Glutamatergic neuron (in vitro differentiated cells): ENCODE measurements at regions not wholly inside any gene's neighbourhood (a gene's known extent, or its start where the extent isn't known, plus 50 kb on each side); places are given as distances from the start of the nearest gene placed in this dataset.

Experiments
- DNase-seq: peaks from one replicate; pipeline ENCODE4 v3.0.0; 2022
- H3K27ac Mint-ChIP-seq: one replicate; pipeline ENCODE4 v1.8.0; 2020; ENCODE audit warnings: mild to moderate bottlenecking, mixed read lengths, inconsistent platforms; ENCODE audit not compliant: unreplicated experiment
- H3K27me3 Mint-ChIP-seq: one replicate; pipeline ENCODE4 v1.8.0; 2020; ENCODE audit warnings: mild to moderate bottlenecking, moderate library complexity, mixed read lengths, inconsistent platforms; ENCODE audit not compliant: unreplicated experiment
- H3K36me3 Mint-ChIP-seq: one replicate; pipeline ENCODE4 v1.8.0; 2020; ENCODE audit warnings: mild to moderate bottlenecking, mixed read lengths, inconsistent platforms; ENCODE audit not compliant: unreplicated experiment
- H3K4me1 Mint-ChIP-seq: one replicate; pipeline ENCODE4 v1.8.0; 2020; ENCODE audit warnings: mild to moderate bottlenecking, low read depth, mixed read lengths, inconsistent platforms; ENCODE audit not compliant: unreplicated experiment
- H3K4me3 Mint-ChIP-seq: one replicate; pipeline ENCODE4 v1.8.0; 2020; ENCODE audit warnings: mild to moderate bottlenecking, mixed read lengths, inconsistent platforms; ENCODE audit not compliant: unreplicated experiment
- H3K9me3 Mint-ChIP-seq: one replicate; pipeline ENCODE4 v1.8.0; 2020; ENCODE audit warnings: mild to moderate bottlenecking, moderate library complexity, mixed read lengths, inconsistent platforms; ENCODE audit not compliant: unreplicated experiment
- TF ChIP-seq, protein P1 (sequence below): fragments of 200-600 bp; sonication (generic); IDR thresholded peaks from one replicate; pipeline ENCODE4 v1.5.0; 2021; ENCODE audit not compliant: partially characterized antibody, unreplicated experiment

GRCh38 chr1:38555594-38555993 is 304.0 kb downstream of the RRAGC start:
- no peak for DNase-seq
- peaks cover 37% of the 10 kb centered on the region for H3K4me1 Mint-ChIP-seq
- no peak overlapping the region for H3K4me3 Mint-ChIP-seq
- peaks cover 9% of the 10 kb centered on the region for H3K27me3 Mint-ChIP-seq
- no peak overlapping the region for H3K27ac Mint-ChIP-seq
- peaks cover 4% of the 10 kb centered on the region for H3K9me3 Mint-ChIP-seq
- TF ChIP-seq, protein P1, sequence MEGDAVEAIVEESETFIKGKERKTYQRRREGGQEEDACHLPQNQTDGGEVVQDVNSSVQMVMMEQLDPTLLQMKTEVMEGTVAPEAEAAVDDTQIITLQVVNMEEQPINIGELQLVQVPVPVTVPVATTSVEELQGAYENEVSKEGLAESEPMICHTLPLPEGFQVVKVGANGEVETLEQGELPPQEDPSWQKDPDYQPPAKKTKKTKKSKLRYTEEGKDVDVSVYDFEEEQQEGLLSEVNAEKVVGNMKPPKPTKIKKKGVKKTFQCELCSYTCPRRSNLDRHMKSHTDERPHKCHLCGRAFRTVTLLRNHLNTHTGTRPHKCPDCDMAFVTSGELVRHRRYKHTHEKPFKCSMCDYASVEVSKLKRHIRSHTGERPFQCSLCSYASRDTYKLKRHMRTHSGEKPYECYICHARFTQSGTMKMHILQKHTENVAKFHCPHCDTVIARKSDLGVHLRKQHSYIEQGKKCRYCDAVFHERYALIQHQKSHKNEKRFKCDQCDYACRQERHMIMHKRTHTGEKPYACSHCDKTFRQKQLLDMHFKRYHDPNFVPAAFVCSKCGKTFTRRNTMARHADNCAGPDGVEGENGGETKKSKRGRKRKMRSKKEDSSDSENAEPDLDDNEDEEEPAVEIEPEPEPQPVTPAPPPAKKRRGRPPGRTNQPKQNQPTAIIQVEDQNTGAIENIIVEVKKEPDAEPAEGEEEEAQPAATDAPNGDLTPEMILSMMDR = no peak
- no peaks in the 10 kb centered on the region for H3K36me3 Mint-ChIP-seq

DNA sequence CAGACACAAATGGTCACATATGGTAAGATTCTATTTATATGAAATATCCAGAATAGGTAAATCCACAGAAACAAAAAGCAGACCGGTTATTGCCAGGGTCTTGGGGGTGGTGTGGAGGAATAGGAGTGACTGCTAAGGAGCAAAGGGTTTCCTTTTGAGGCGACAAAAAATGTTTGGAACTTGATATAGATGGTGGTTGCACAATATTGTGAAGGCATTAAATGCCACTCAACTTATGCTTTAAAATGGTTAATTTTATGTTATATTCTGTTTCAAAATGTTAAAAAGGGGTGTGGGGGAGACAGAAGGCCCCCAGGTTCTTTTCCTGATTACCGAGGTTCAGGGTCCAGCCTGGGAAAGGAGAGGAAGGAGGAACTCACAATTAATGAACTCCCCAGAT is 304.4 kb downstream of the RRAGC start:
- H3K4me1 Mint-ChIP-seq = peaks cover 34% of the 10 kb centered on the region
- TF ChIP-seq, protein P1 = no peak
- H3K27me3 Mint-ChIP-seq = peaks cover 9% of the 10 kb centered on the region
- H3K4me3 Mint-ChIP-seq = no peak overlapping the region
- H3K9me3 Mint-ChIP-seq = peaks cover 2% of the 10 kb centered on the region
- no peak overlapping the region for H3K27ac Mint-ChIP-seq
- no peak for DNase-seq
- no peaks in the 10 kb centered on the region for H3K36me3 Mint-ChIP-seq

- Mint-ChIP-seq H3K4me1 (peaks cover 17% of the 10 kb centered on the region), H3K9me3 (no peaks in the 10 kb centered on the region), H3K36me3 (no peaks in the 10 kb centered on the region), H3K27me3 (peaks cover 3% of the 10 kb centered on the region), H3K4me3 (no peak overlapping the region), H3K27ac (no peak overlapping the region)
- TF ChIP-seq, protein P1 = no peak
- DNase-seq = no peak
Observed at GRCh38 chr1:38551318-38552307, 308.0 kb downstream of the RRAGC start.

DNA sequence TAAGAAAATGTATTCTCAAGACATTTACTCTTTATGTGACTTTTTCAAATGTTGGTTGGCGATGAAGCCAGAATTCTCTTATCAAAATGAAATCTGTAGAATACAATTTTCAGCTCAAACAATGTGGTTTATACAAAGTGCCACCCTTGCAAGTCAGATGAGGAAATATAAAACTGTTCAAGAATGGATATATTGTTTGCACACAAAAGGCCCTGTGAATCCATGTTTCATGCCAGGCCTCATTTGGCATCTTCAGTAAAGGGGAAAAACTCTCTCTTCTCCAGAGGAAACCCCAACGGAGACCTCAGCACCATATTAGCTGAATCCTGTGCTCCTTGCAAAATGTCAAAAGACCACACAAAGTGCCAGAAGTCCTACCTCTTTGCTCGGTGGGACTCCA is 310.4 kb downstream of the RRAGC start:
- H3K27ac Mint-ChIP-seq = no peak overlapping the region
- peaks cover 3% of the 10 kb centered on the region for H3K27me3 Mint-ChIP-seq
- H3K36me3 Mint-ChIP-seq = no peaks in the 10 kb centered on the region
- DNase-seq = no peak
- TF ChIP-seq, protein P1 = no peak
- no peaks in the 10 kb centered on the region for H3K9me3 Mint-ChIP-seq
- no peak overlapping the region for H3K4me3 Mint-ChIP-seq
- H3K4me1 Mint-ChIP-seq = peaks cover 25% of the 10 kb centered on the region

- peaks cover 4% of the 10 kb centered on the region for H3K27me3 Mint-ChIP-seq
- TF ChIP-seq, protein P1 = no peak
- no peak for DNase-seq
- H3K27ac Mint-ChIP-seq = no peak overlapping the region
- H3K9me3 Mint-ChIP-seq = no peaks in the 10 kb centered on the region
- H3K4me1 Mint-ChIP-seq = peaks cover 25% of the 10 kb centered on the region
- H3K36me3 Mint-ChIP-seq = no peaks in the 10 kb centered on the region
- H3K4me3 Mint-ChIP-seq = no peak overlapping the region
Observed at GRCh38 chr1:38547321-38547720, 312.3 kb downstream of the RRAGC start.
